H9 (cell line): ENCODE measurements at regions not wholly inside any gene's neighbourhood (a gene's known extent, or its start where the extent isn't known, plus 50 kb on each side); places are given as distances from the start of the nearest gene placed in this dataset.

Experiments
- DNase-seq: peaks from one replicate; pipeline ENCODE4 v3.0.0-alpha.2; 2017
- H2AFZ ChIP-seq: one replicate; pipeline ENCODE4 v1.6.1; 2013; ENCODE audit warnings: mild to moderate bottlenecking, low read length, control low read depth, moderate library complexity
- H2AK5ac ChIP-seq: 2 replicates; pipeline ENCODE4 v1.6.1; 2013; ENCODE audit warnings: low read length, control low read depth, mixed read lengths; ENCODE audit not compliant: insufficient read length
- H2BK120ac ChIP-seq: one replicate; pipeline ENCODE4 v1.6.1; 2013; ENCODE audit warnings: low read depth, mild to moderate bottlenecking, low read length, control low read depth, inconsistent platforms; ENCODE audit not compliant: poor library complexity, severe bottlenecking
- H2BK12ac ChIP-seq: 2 replicates; pipeline ENCODE4 v1.6.1; 2013; ENCODE audit warnings: low read length, control low read depth, mixed read lengths, low read depth; ENCODE audit not compliant: insufficient read length
- H2BK15ac ChIP-seq: 2 replicates; pipeline ENCODE4 v1.6.1; 2013; ENCODE audit warnings: low read depth, low read length, control low read depth
- H2BK20ac ChIP-seq: one replicate; pipeline ENCODE4 v1.6.1; 2013; ENCODE audit warnings: low read depth, mild to moderate bottlenecking, low read length, control low read depth, inconsistent platforms; ENCODE audit not compliant: poor library complexity, severe bottlenecking
- H2BK5ac ChIP-seq: 2 replicates; pipeline ENCODE4 v1.6.1; 2013; ENCODE audit warnings: low read length, control low read depth, mixed read lengths; ENCODE audit not compliant: insufficient read length
- H3K14ac ChIP-seq: 2 replicates; pipeline ENCODE4 v1.6.1; 2013; ENCODE audit warnings: low read length, control low read depth; ENCODE audit not compliant: insufficient read depth
- H3K18ac ChIP-seq: 2 replicates; pipeline ENCODE4 v1.6.1; 2013; ENCODE audit warnings: low read depth, mild to moderate bottlenecking, mixed read lengths, low read length, control low read depth; ENCODE audit not compliant: insufficient read length
- H3K23ac ChIP-seq: 2 replicates; pipeline ENCODE4 v1.6.1; 2013; ENCODE audit warnings: low read length, control low read depth, mixed read lengths, low read depth; ENCODE audit not compliant: insufficient read length
- H3K23me2 ChIP-seq: 2 replicates; pipeline ENCODE4 v1.6.1; 2013; ENCODE audit warnings: low read depth, mild to moderate bottlenecking, mixed read lengths, low read length, control low read depth; ENCODE audit not compliant: insufficient read length, poor library complexity, severe bottlenecking
- H3K27ac ChIP-seq: 2 replicates; pipeline ENCODE4 v1.5.1; 2013; ENCODE audit warnings: low read length, control low read depth, mixed read lengths, low read depth; ENCODE audit not compliant: insufficient read length
- H3K27me3 ChIP-seq: 2 replicates; pipeline ENCODE4 v1.6.1; 2013; ENCODE audit warnings: low read length, control low read depth, inconsistent platforms; ENCODE audit not compliant: insufficient read depth
- H3K4ac ChIP-seq: 2 replicates; pipeline ENCODE4 v1.6.1; 2013; ENCODE audit warnings: low read depth, mild to moderate bottlenecking, control low read depth, inconsistent platforms, low read length, moderate library complexity
- H3K4me1 ChIP-seq: 2 replicates; pipeline ENCODE4 v1.6.1; 2013; ENCODE audit warnings: low read length, control low read depth, inconsistent platforms; ENCODE audit not compliant: insufficient read depth
- H3K4me2 ChIP-seq: 2 replicates; pipeline ENCODE4 v1.6.1; 2013; ENCODE audit warnings: low read length, control low read depth, mixed read lengths; ENCODE audit not compliant: insufficient read length, insufficient read depth
- H3K56ac ChIP-seq: 2 replicates; pipeline ENCODE4 v1.6.1; 2013; ENCODE audit warnings: low read depth, mild to moderate bottlenecking, mixed read lengths, low read length, control low read depth; ENCODE audit not compliant: insufficient read length
- H3K79me1 ChIP-seq: 2 replicates; pipeline ENCODE4 v1.6.1; 2013; ENCODE audit warnings: low read depth, mild to moderate bottlenecking, moderate library complexity, low read length, control low read depth, inconsistent platforms; ENCODE audit not compliant: insufficient read depth, poor library complexity, severe bottlenecking
- H3K79me2 ChIP-seq: 2 replicates; pipeline ENCODE4 v1.6.1; 2013; ENCODE audit warnings: low read length, control low read depth, inconsistent platforms; ENCODE audit not compliant: insufficient read depth
- H3K9ac ChIP-seq: 2 replicates; pipeline ENCODE4 v1.6.1; 2013; ENCODE audit warnings: low read length, control low read depth, mixed read lengths; ENCODE audit not compliant: insufficient read length; ENCODE audit errors: extremely low read depth
- H3K9me3 ChIP-seq: one replicate; pipeline ENCODE4 v1.6.1; 2013; ENCODE audit warnings: low read depth, low read length, inconsistent platforms; ENCODE audit not compliant: control insufficient read depth
- H3T11ph ChIP-seq: one replicate; pipeline ENCODE4 v1.6.1; 2013; ENCODE audit warnings: mild to moderate bottlenecking, low read length, control low read depth, inconsistent platforms
- H4K20me1 ChIP-seq: one replicate; pipeline ENCODE4 v1.6.1; 2013; ENCODE audit not compliant: control insufficient read depth, insufficient read length, insufficient read depth
- H4K5ac ChIP-seq: 2 replicates; pipeline ENCODE4 v1.6.1; 2013; ENCODE audit warnings: low read depth, mild to moderate bottlenecking, mixed read lengths, low read length, control low read depth; ENCODE audit not compliant: insufficient read length
- H4K8ac ChIP-seq: replicated peaks from 2 replicates; pipeline ENCODE4 v1.6.1; 2013; ENCODE audit warnings: low read length, control low read depth, mixed read lengths, low read depth; ENCODE audit not compliant: insufficient read length
- H4K91ac ChIP-seq: 2 replicates; pipeline ENCODE4 v1.6.1; 2013; ENCODE audit warnings: low read depth, mild to moderate bottlenecking, moderate library complexity, mixed read lengths, low read length, control low read depth; ENCODE audit not compliant: insufficient read length
- H3K27ac Mint-ChIP-seq, 3 experiments: 2 replicates in 2 of 3; 3 replicates in 1 of 3; pipeline ENCODE4 v1.8.0; 2020 to 2021; ENCODE audit warnings: mixed read lengths in 3 of 3, mild to moderate bottlenecking in 1 of 3, moderate library complexity in 1 of 3
- H3K27me3 Mint-ChIP-seq: 2 replicates; pipeline ENCODE4 v1.8.0; 2021; ENCODE audit warnings: low read depth, mild to moderate bottlenecking, moderate library complexity, mixed read lengths
- H3K36me3 Mint-ChIP-seq, 3 experiments: 2 replicates in 2 of 3; 3 replicates in 1 of 3; pipeline ENCODE4 v1.8.0; 2020 to 2021; ENCODE audit warnings: low read depth in 3 of 3, mixed read lengths in 3 of 3; ENCODE audit not compliant: insufficient read depth in 1 of 3
- H3K4me1 Mint-ChIP-seq, 2 experiments: 2 replicates each; pipeline ENCODE4 v1.8.0; 2020; ENCODE audit warnings: mixed read lengths in 2 of 2
- H3K4me3 Mint-ChIP-seq, 2 experiments: 2 replicates in 1 of 2; 3 replicates in 1 of 2; pipeline ENCODE4 v1.8.0; 2020 to 2021; ENCODE audit warnings: mild to moderate bottlenecking in 2 of 2, mixed read lengths in 2 of 2, moderate library complexity in 1 of 2
- H3K9me3 Mint-ChIP-seq, 2 experiments: 2 replicates in 1 of 2; 3 replicates in 1 of 2; pipeline ENCODE4 v1.8.0; 2020; ENCODE audit warnings: mild to moderate bottlenecking in 2 of 2, mixed read lengths in 2 of 2, moderate library complexity in 1 of 2
- WGBS: extraction: QIAGEN DNeasy Blood & Tissue Kit; methylation state at CpG from one replicate; pipeline ENCODE4 v1.1.7; 2013; ENCODE audit warnings: missing lambda C conversion rate, low lambda C conversion rate, mixed read lengths; ENCODE audit not compliant: insufficient read length; ENCODE audit errors: extremely low coverage; 5-methylcytosine and 5-hydroxymethylcytosine counted together
- TF ChIP-seq, protein P1 (sequence below): fragments of 200-600 bp; sonication (generic); conservative IDR thresholded peaks from 3 replicates; pipeline ENCODE4 v1.8.0; 2021; ENCODE audit warnings: antibody characterized with exemption, mild to moderate bottlenecking

GRCh38 chr3:30222441-30222840 is 384.0 kb upstream of the TGFBR2 start:
- Histone ChIP-seq H3K9ac (no peak overlapping the region), H4K8ac (no peak overlapping the region), H2AK5ac (no peak overlapping the region), H3K23ac (no peak overlapping the region), H3K9me3 (no peaks in the 10 kb centered on the region), H3K23me2 (no peaks in the 10 kb centered on the region), H3K56ac (no peak overlapping the region), H3K4ac (no peak overlapping the region), H3K27me3 (no peaks in the 10 kb centered on the region), H2BK120ac (no peak overlapping the region), H2BK5ac (no peak overlapping the region), H3K79me2 (no peaks in the 10 kb centered on the region), H2BK15ac (no peak overlapping the region), H3T11ph (no peak overlapping the region), H3K79me1 (no peaks in the 10 kb centered on the region), H2BK20ac (no peak overlapping the region), H2AFZ (no peak overlapping the region), H3K18ac (no peak overlapping the region), H4K20me1 (no peaks in the 10 kb centered on the region), H2BK12ac (no peak overlapping the region), H3K4me1 (no peaks in the 10 kb centered on the region), H3K4me2 (no peak overlapping the region), H4K5ac (no peak overlapping the region), H4K91ac (no peak overlapping the region), H3K27ac (no peak overlapping the region), H3K14ac (no peak overlapping the region)
- peaks cover 3 to 4% of the 10 kb centered on the region in 2 experiments; a peak in 3 of 4 replicates for H3K4me1 Mint-ChIP-seq
- H3K27ac Mint-ChIP-seq = no peak overlapping the region
- TF ChIP-seq, protein P1, sequence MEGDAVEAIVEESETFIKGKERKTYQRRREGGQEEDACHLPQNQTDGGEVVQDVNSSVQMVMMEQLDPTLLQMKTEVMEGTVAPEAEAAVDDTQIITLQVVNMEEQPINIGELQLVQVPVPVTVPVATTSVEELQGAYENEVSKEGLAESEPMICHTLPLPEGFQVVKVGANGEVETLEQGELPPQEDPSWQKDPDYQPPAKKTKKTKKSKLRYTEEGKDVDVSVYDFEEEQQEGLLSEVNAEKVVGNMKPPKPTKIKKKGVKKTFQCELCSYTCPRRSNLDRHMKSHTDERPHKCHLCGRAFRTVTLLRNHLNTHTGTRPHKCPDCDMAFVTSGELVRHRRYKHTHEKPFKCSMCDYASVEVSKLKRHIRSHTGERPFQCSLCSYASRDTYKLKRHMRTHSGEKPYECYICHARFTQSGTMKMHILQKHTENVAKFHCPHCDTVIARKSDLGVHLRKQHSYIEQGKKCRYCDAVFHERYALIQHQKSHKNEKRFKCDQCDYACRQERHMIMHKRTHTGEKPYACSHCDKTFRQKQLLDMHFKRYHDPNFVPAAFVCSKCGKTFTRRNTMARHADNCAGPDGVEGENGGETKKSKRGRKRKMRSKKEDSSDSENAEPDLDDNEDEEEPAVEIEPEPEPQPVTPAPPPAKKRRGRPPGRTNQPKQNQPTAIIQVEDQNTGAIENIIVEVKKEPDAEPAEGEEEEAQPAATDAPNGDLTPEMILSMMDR = no peak
- WGBS = no CpG with 5 or more reads among the region's 2 CpGs
- H3K9me3 Mint-ChIP-seq = peaks cover 5 to 6% of the 10 kb centered on the region in 2 experiments
- H3K36me3 Mint-ChIP-seq = peaks cover 3 to 9% (median 3%) of the 10 kb centered on the region in 3 experiments
- DNase-seq = no peak
- H3K4me3 Mint-ChIP-seq = no peak overlapping the region
- H3K27me3 Mint-ChIP-seq = no peaks in the 10 kb centered on the region
